Esophagus squamous epithelium (tissue), 5 donors: ENCODE measurements at regions not wholly inside any gene's neighbourhood (a gene's known extent, or its start where the extent isn't known, plus 50 kb on each side); places are given as distances from the start of the nearest gene placed in this dataset.

Source experiments
- DNase-seq: peaks from one replicate; lab custom pipeline; 2025; lab: John Stamatoyannopoulos, UW
- H3K27ac ChIP-seq, 4 donors: fragments of 200-600 bp; sonication (generic); one replicate each; pipeline ENCODE4 v1.5.1; 2016 to 2019; ENCODE audit warnings: mild to moderate bottlenecking in 1 of 4
- H3K27me3 ChIP-seq, 4 donors: fragments of 200-600 bp; sonication (generic); 1 replicate in 3 of 4; 2 replicates in 1 of 4; pipeline versions ENCODE4 v1.5.1 to v1.6.0; 2017 to 2021; ENCODE audit warnings: antibody characterized with exemption in 1 of 4
- H3K36me3 ChIP-seq, 3 donors: fragments of 200-600 bp; sonication (generic); one replicate each; pipeline ENCODE4 v1.5.1; 2016 to 2019
- H3K4me1 ChIP-seq, 3 donors: fragments of 200-600 bp; sonication (generic); one replicate each; pipeline ENCODE4 v1.5.1; 2017 to 2019
- H3K4me3 ChIP-seq, 4 donors: fragments of 200-600 bp; sonication (generic); 1 replicate in 3 of 4; 2 replicates in 1 of 4; pipeline ENCODE4 v1.5.1; 2016 to 2019; ENCODE audit warnings: mild to moderate bottlenecking in 2 of 4, moderate library complexity in 1 of 4
- H3K9me3 ChIP-seq, 3 donors: fragments of 200-600 bp; sonication (generic); one replicate each; pipeline ENCODE4 v1.5.1; 2016 to 2019
- POLR2A ChIP-seq, 4 donors: fragments of 450-650 bp; IDR thresholded peaks; one replicate each; pipeline ENCODE4 v1.6.1; 2017; ENCODE audit warnings: antibody characterized with exemption in 4 of 4, mild to moderate bottlenecking in 4 of 4, moderate library complexity in 3 of 4
- WGBS, 2 donors: methylation state at CpG; one replicate each; pipeline ENCODE4 v1.1.5; 2018; 5-methylcytosine and 5-hydroxymethylcytosine counted together
- intact Hi-C: fragments of 100-400 bp; cut with DNase I; formaldehyde crosslinking; loops from one replicate; pipeline ENCODE4 v1.15.0; 2022
- TF ChIP-seq, protein P1 (sequence below), 6 experiments: fragments of 450-650 bp in 4 of 6; fragments of 200-600 bp in 2 of 6; sonication (generic) in 2 of 6; IDR thresholded peaks; one replicate each; pipeline ENCODE4 v1.5.1; 2016 to 2019; ENCODE audit warnings: antibody characterized with exemption in 6 of 6, mild to moderate bottlenecking in 4 of 6, moderate library complexity in 4 of 6
- donor health status: DM: yes; HTN: yes; CAD: no.

DNA sequence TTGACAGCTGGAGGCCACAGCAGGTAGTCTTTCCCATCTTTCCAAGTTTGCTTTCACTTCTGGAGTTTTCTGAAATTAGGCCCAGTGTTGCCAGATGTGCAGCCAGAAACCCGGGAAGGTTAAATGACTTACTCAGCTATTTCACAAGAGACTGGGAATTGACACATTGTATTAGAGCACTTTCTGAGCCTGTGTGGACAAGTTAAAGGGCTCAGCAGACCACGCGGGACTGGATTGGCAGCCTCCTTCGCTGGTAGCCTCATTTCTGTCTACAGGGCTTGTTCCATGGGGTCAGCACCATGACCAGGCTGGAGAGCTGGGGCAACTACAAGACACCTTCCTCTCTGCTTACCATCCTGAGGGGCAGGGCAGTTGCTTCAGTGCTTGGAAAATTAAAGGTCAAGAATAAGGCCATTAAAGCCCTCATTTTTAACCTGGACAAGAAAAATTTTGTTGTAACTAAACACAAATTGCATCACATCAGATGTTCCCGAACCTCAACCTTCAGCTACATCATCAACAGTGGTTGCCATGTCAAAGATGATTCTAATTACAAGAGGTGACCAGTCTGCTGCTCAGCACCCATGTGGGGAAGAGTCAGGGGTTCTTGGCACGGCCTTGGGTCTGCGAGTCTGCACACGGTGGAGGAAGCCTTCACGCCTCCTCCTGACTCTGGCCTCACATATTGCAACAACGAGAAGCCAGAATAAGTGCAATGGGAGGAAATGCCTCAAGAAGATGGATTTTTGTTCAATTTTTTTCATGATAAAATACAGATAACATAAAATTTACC is 279.5 kb upstream of the RAB6C start:
- H3K27ac ChIP-seq, result peak overlapping the region; percentile 19 to 61 (median 40)

DNA sequence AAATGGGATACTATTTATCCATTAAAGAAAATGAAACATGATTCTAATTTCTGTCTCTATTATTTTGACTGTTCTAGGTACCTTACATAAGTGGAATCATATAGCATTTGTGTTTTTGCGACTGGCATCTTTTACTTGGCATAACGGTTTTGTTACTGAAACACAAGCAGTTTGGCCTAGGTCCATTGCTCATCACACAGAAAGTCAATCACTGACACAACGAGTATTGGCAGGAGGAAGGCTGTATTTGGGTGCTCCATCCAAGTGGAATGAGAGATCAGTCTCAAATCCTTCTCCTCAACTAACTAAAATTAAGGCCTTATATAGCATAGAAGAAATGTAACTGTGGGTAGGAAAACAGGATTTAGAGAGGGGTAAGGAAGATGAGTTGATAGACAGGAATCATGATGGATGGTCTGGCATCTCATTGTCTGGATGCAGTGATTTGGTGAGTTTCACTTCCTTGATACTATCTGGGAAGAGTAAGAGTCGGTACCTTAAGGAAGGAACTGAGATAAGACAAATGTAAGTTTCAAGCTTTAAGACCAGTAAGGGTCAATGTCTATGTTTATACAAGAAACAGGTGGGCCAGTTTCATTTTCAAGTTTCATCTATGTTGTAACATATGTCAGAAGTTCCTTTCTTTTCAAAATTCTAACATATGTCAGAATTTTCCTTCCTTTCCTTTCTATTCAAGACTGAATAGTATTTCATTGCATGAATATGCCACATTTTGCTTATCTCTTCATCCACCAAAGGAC is 276.9 kb upstream of the RAB6C start:
- Histone ChIP-seq H3K27me3 (no peaks in the 10 kb centered on the region), H3K27ac (no peak overlapping the region), H3K4me3 (no peak overlapping the region), H3K4me1 (peaks cover 0 to 19% (median 4%) of the 10 kb centered on the region in 3 donors), H3K9me3 (no peaks in the 10 kb centered on the region), H3K36me3 (no peaks in the 10 kb centered on the region)
- no peak for DNase-seq
- intact Hi-C loops, result no loop called here
- TF ChIP-seq, protein P1, sequence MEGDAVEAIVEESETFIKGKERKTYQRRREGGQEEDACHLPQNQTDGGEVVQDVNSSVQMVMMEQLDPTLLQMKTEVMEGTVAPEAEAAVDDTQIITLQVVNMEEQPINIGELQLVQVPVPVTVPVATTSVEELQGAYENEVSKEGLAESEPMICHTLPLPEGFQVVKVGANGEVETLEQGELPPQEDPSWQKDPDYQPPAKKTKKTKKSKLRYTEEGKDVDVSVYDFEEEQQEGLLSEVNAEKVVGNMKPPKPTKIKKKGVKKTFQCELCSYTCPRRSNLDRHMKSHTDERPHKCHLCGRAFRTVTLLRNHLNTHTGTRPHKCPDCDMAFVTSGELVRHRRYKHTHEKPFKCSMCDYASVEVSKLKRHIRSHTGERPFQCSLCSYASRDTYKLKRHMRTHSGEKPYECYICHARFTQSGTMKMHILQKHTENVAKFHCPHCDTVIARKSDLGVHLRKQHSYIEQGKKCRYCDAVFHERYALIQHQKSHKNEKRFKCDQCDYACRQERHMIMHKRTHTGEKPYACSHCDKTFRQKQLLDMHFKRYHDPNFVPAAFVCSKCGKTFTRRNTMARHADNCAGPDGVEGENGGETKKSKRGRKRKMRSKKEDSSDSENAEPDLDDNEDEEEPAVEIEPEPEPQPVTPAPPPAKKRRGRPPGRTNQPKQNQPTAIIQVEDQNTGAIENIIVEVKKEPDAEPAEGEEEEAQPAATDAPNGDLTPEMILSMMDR (IDR thresholded peaks at IDR 0.05), result no peak
- TF ChIP-seq POLR2A (IDR thresholded peaks at IDR 0.05), result no peak
- 78 to 79% methylated on average over 4 of the region's 4 CpGs for WGBS, 2 donors

More for the DNA sequence above, 279.5 kb upstream of the RAB6C start:
- Histone ChIP-seq H3K36me3 (no peaks in the 10 kb centered on the region), H3K4me3 (no peak overlapping the region), H3K27me3 (no peaks in the 10 kb centered on the region), H3K4me1 (peaks cover 0 to 19% (median 4%) of the 10 kb centered on the region in 3 donors), H3K9me3 (no peaks in the 10 kb centered on the region)
- 38 to 43% methylated on average over 10 of the region's 10 CpGs for WGBS, 2 donors
- no peak for DNase-seq
- TF ChIP-seq, protein P1 (IDR thresholded peaks at IDR 0.05), result no peak
- no peak for TF ChIP-seq POLR2A (IDR thresholded peaks at IDR 0.05)
- intact Hi-C loops, result no loop called here

DNA sequence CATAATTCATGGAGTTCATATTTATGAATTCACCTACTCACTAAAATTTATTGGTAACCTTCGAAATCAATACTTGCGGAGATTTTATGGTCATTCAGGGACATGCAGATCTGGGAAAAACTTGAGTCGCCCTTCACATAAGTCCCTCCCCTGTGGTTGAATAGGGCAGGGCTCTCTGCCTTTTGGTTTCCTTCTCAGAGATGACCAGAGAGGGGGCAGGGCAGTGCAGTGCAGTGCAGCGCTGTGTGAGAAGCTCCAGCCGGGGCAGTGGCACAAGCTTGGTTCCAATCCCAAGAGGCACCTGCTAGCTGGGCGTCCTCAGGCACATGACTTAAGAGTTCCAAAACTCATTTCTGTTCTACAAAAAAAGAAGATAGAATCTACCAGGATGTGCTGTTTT is 274.4 kb upstream of the RAB6C start:
- intact Hi-C loops, result no loop called here
- TF ChIP-seq, protein P1 (IDR thresholded peaks at IDR 0.05), result no peak
- no peak for TF ChIP-seq POLR2A (IDR thresholded peaks at IDR 0.05)
- no peak for DNase-seq
- H3K9me3 ChIP-seq, result no peaks in the 10 kb centered on the region
- no peaks in the 10 kb centered on the region for H3K27me3 ChIP-seq
- H3K36me3 ChIP-seq, result no peaks in the 10 kb centered on the region
- 80 to 90% methylated on average over 6 of the region's 6 CpGs for WGBS, 2 donors
- peaks cover 0 to 5% (median 0%) of the 10 kb centered on the region in 3 donors for H3K4me1 ChIP-seq
- H3K4me3 ChIP-seq, result no peak overlapping the region
- H3K27ac ChIP-seq, result no peak overlapping the region

DNA sequence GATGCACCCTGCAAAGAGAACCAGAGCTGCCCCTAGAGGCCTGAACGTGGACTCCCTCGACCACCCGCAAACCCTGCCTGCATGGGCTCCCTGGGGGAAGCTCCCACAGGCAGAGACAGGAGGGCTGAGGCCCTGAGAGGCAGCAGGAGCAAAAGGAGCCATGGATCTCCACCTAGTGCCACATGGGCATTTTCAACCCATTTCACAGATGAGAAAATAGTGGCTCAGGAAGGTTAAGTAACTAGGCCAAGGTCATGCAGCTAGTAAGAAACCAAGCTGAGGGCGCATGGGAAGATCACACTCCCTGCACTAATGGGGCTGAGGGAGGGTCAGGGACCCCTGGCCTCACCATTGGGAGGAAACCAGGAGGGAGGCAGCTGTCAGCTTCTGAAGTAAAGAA is 271.7 kb upstream of the RAB6C start:
- H3K4me1 ChIP-seq, result peaks cover 0 to 10% (median 0%) of the 10 kb centered on the region in 3 donors
- intact Hi-C loops, result no loop called here
- DNase-seq, result no peak
- no peaks in the 10 kb centered on the region for H3K9me3 ChIP-seq
- no peak overlapping the region for H3K4me3 ChIP-seq
- WGBS, 2 donors, result 83% methylated on average over 1 to 4 of the region's 4 CpGs
- H3K36me3 ChIP-seq, result no peaks in the 10 kb centered on the region
- no peak overlapping the region for H3K27ac ChIP-seq
- no peak for TF ChIP-seq POLR2A (IDR thresholded peaks at IDR 0.05)
- TF ChIP-seq, protein P1 (IDR thresholded peaks at IDR 0.05), result no peak
- no peaks in the 10 kb centered on the region for H3K27me3 ChIP-seq
